GM21367 (cell line): ENCODE measurements at regions not wholly inside any gene's neighbourhood (a gene's known extent, or its start where the extent isn't known, plus 50 kb on each side); places are given as distances from the start of the nearest gene placed in this dataset.
"Not testable (repeated sequence)": the region's sequence is repeated elsewhere in the genome, so short reads cannot be mapped to it uniquely, and the experiment has no call there.

Experiments used
- ATAC-seq: cut with Tn5 transposase; IDR thresholded peaks from one replicate; pipeline ENCODE4 v1.9.1; 2021; ENCODE audit not compliant: unreplicated experiment

GRCh38 chr7:68195642-68196041, 1199.0 kb downstream of the TYW1 start:
- ATAC-seq: not testable (repeated sequence)

- no peak for ATAC-seq
These were observed 1203.5 kb downstream of the TYW1 start for GRCh38 chr7:68200051-68200670.

GRCh38 chr7:68203251-68203650, 1206.6 kb downstream of the TYW1 start:
- no peak for ATAC-seq

- no peak for ATAC-seq
These were observed 1209.2 kb downstream of the TYW1 start for GRCh38 chr7:68205826-68206225.

GRCh38 chr7:68206946-68207485, 1210.4 kb downstream of the TYW1 start:
- ATAC-seq: no peak

- ATAC-seq: no peak
These were observed 1211.0 kb downstream of the TYW1 start for GRCh38 chr7:68207676-68208075.

GRCh38 chr7:68209486-68209885, 1212.9 kb downstream of the TYW1 start:
- ATAC-seq: no peak

GRCh38 chr7:68213838-68214237, 1217.2 kb downstream of the TYW1 start:
- no peak for ATAC-seq

- ATAC-seq: no peak
These were observed 1219.4 kb downstream of the TYW1 start for GRCh38 chr7:68216051-68216450.

GRCh38 chr7:68217426-68217825, 1220.8 kb downstream of the TYW1 start:
- no peak for ATAC-seq

- no peak for ATAC-seq
These were observed 1221.8 kb downstream of the TYW1 start for GRCh38 chr7:68218461-68218860.

GRCh38 chr7:68222311-68222710, 1225.7 kb downstream of the TYW1 start:
- ATAC-seq: no peak

GRCh38 chr7:68224041-68224741, 1227.6 kb downstream of the TYW1 start:
- ATAC-seq: no peak

- ATAC-seq: not testable (repeated sequence)
These were observed 1234.4 kb downstream of the TYW1 start for GRCh38 chr7:68231011-68231410.

- ATAC-seq: no peak
These were observed 1239.3 kb downstream of the TYW1 start for GRCh38 chr7:68235937-68236336.

- no peak for ATAC-seq
These were observed 1241.7 kb downstream of the TYW1 start for GRCh38 chr7:68238204-68238805.

GRCh38 chr7:68243128-68243527, 1246.5 kb downstream of the TYW1 start:
- ATAC-seq: no peak

GRCh38 chr7:68244389-68244788, 1247.8 kb downstream of the TYW1 start:
- ATAC-seq: no peak

- no peak for ATAC-seq
These were observed 1249.1 kb downstream of the TYW1 start for GRCh38 chr7:68245688-68246087.

GRCh38 chr7:68246189-68246633, 1249.6 kb downstream of the TYW1 start:
- ATAC-seq: no peak

- no peak for ATAC-seq
These were observed 1250.5 kb downstream of the TYW1 start for GRCh38 chr7:68247126-68247525.

- no peak for ATAC-seq
These were observed 1250.9 kb downstream of the TYW1 start for GRCh38 chr7:68247571-68247970.
